Transverse colon (tissue), 4 donors: ENCODE measurements at regions not wholly inside any gene's neighbourhood (a gene's known extent, or its start where the extent isn't known, plus 50 kb on each side); places are given as distances from the start of the nearest gene placed in this dataset.

Source experiments
- DNase-seq: peaks from one replicate; pipeline ENCODE4 v3.0.0-alpha.2; 2019
- H3K27ac ChIP-seq, 4 donors: fragments of 200-600 bp; sonication (generic); 2 replicates each; pipeline ENCODE4 v1.5.1; 2016 to 2018; ENCODE audit warnings: inconsistent platforms in 4 of 4
- H3K27me3 ChIP-seq: fragments of 200-600 bp; sonication (generic); 2 replicates; pipeline ENCODE4 v1.5.1; 2017; ENCODE audit warnings: inconsistent platforms
- H3K36me3 ChIP-seq, 4 donors: fragments of 200-600 bp; sonication (generic); 2 replicates each; pipeline ENCODE4 v1.5.1; 2017 to 2019; ENCODE audit warnings: inconsistent platforms in 4 of 4
- H3K4me1 ChIP-seq, 4 donors: fragments of 200-600 bp; sonication (generic); 2 replicates each; pipeline ENCODE4 v1.5.1; 2017 to 2020; ENCODE audit warnings: inconsistent platforms in 4 of 4
- H3K4me3 ChIP-seq, 4 donors: fragments of 200-600 bp; sonication (generic); 1 replicate in 1 of 4; 2 replicates in 3 of 4; pipeline versions ENCODE4 v1.5.1 to v1.6.1; 2017 to 2019; ENCODE audit warnings: inconsistent platforms in 4 of 4
- H3K9me3 ChIP-seq, 2 donors: fragments of 200-600 bp; sonication (generic); 2 replicates each; pipeline ENCODE4 v1.5.1; 2017 to 2019; ENCODE audit warnings: inconsistent platforms in 2 of 2
- EP300 ChIP-seq: sonication (generic); formaldehyde crosslinking; IDR thresholded peaks from one replicate; pipeline ENCODE4 v1.6.1; 2017; ENCODE audit warnings: antibody characterized with exemption, low read depth
- POLR2A ChIP-seq: fragments of 450-650 bp; IDR thresholded peaks from one replicate; pipeline ENCODE4 v1.6.1; 2016; ENCODE audit warnings: antibody characterized with exemption, mild to moderate bottlenecking, moderate library complexity
- POLR2AphosphoS5 ChIP-seq, 3 donors: sonication (generic); formaldehyde crosslinking; IDR thresholded peaks; one replicate each; pipeline ENCODE4 v1.6.1; 2016; ENCODE audit warnings: antibody characterized with exemption in 3 of 3
- WGBS, 2 donors: methylation state at CpG; one replicate each; pipeline ENCODE4 v1.1.5; 2018; ENCODE audit warnings: low coverage in 1 of 2; 5-methylcytosine and 5-hydroxymethylcytosine counted together
- in situ Hi-C, 4 donors: fragments of 200-750 bp; cut with MboI; loops; one replicate each; pipeline versions ENCODE4 v1.15.0 to v1.15.1; 2017; ENCODE audit warnings: low sequenced_read_pairs in 3 of 4, low pct_ligation_motif_present in 1 of 4, low pct_unique_long_range_greater_than_20kb in 1 of 4
- intact Hi-C: fragments of 100-400 bp; cut with DNase I; formaldehyde crosslinking; loops from one replicate; pipeline ENCODE4 v1.15.1; 2023; ENCODE audit warnings: low total_unique reads
- TF ChIP-seq, protein P1 (sequence below), 5 experiments: fragments of 200-600 bp in 3 of 5; fragments of 450-650 bp in 2 of 5; sonication (generic) in 3 of 5; IDR thresholded peaks; 1 replicate in 2 of 5; 2 replicates in 3 of 5; pipeline ENCODE4 v1.5.1; 2016 to 2017; ENCODE audit warnings: antibody characterized with exemption in 5 of 5, inconsistent platforms in 3 of 5, mild to moderate bottlenecking in 2 of 5, moderate library complexity in 1 of 5

DNA sequence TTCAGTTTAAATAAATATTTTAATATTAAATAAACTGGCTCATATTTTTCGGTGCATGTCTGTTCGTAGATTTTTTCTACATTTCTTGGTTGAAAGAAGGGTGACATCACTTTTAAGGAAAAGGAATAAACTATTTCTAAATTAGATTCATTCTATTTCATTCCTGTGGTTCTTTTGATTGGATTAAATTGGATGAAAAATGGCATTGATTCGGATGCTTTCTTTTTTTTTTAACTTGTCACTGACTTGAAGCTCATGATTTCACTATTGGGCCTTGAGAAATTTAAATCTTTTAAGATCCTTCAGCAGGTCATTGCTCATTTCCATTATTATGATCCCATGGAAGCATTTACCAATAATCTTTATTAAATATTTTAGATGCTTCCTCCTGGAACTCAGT is 113.1 kb upstream of the RASSF8 start:
- Histone ChIP-seq H3K27ac (no peak overlapping the region), H3K9me3 (no peaks in the 10 kb centered on the region), H3K27me3 (no peaks in the 10 kb centered on the region), H3K36me3 (no peaks in the 10 kb centered on the region), H3K4me3 (no peak overlapping the region), H3K4me1 (no peaks in the 10 kb centered on the region)
- DNase-seq = no peak
- in situ Hi-C loops (no loop called here), intact Hi-C loops (no loop called here)
- 54 to 80% methylated on average over 3 of the region's 3 CpGs for WGBS, 2 donors
- TF ChIP-seq POLR2AphosphoS5 (IDR thresholded peaks at IDR 0.05) (no peak), EP300 (no peak), POLR2A (no peak)
- TF ChIP-seq, protein P1, sequence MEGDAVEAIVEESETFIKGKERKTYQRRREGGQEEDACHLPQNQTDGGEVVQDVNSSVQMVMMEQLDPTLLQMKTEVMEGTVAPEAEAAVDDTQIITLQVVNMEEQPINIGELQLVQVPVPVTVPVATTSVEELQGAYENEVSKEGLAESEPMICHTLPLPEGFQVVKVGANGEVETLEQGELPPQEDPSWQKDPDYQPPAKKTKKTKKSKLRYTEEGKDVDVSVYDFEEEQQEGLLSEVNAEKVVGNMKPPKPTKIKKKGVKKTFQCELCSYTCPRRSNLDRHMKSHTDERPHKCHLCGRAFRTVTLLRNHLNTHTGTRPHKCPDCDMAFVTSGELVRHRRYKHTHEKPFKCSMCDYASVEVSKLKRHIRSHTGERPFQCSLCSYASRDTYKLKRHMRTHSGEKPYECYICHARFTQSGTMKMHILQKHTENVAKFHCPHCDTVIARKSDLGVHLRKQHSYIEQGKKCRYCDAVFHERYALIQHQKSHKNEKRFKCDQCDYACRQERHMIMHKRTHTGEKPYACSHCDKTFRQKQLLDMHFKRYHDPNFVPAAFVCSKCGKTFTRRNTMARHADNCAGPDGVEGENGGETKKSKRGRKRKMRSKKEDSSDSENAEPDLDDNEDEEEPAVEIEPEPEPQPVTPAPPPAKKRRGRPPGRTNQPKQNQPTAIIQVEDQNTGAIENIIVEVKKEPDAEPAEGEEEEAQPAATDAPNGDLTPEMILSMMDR (IDR thresholded peaks at IDR 0.05) = no peak

DNA sequence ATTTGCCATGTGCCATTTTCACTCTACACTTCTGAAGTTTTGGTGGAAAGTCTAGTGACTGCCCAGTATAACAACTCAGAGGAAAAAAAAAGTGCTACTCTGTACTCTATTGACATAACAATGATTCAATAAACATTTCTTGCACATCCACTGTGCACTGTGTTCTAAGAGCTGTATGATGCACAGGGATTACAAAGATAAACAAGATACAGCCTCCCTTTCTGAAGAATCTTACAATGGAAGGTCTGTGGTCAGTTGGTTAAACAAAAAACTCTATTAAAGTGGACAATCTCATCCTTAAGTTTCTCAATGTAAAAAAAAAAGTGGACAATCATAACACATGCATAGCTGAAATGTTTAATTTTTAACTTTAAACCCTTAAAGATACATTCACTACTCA is 105.7 kb upstream of the RASSF8 start:
- Histone ChIP-seq H3K27ac (no peak overlapping the region), H3K36me3 (no peaks in the 10 kb centered on the region), H3K9me3 (no peaks in the 10 kb centered on the region), H3K4me1 (no peaks in the 10 kb centered on the region), H3K27me3 (no peaks in the 10 kb centered on the region), H3K4me3 (no peak overlapping the region)
- intact Hi-C loops (no loop called here), in situ Hi-C loops (no loop called here)
- TF ChIP-seq, protein P1 (IDR thresholded peaks at IDR 0.05) = no peak
- TF ChIP-seq POLR2A = no peak
- no peak for TF ChIP-seq EP300
- TF ChIP-seq POLR2AphosphoS5 (IDR thresholded peaks at IDR 0.05) = no peak
- no peak for DNase-seq

DNA sequence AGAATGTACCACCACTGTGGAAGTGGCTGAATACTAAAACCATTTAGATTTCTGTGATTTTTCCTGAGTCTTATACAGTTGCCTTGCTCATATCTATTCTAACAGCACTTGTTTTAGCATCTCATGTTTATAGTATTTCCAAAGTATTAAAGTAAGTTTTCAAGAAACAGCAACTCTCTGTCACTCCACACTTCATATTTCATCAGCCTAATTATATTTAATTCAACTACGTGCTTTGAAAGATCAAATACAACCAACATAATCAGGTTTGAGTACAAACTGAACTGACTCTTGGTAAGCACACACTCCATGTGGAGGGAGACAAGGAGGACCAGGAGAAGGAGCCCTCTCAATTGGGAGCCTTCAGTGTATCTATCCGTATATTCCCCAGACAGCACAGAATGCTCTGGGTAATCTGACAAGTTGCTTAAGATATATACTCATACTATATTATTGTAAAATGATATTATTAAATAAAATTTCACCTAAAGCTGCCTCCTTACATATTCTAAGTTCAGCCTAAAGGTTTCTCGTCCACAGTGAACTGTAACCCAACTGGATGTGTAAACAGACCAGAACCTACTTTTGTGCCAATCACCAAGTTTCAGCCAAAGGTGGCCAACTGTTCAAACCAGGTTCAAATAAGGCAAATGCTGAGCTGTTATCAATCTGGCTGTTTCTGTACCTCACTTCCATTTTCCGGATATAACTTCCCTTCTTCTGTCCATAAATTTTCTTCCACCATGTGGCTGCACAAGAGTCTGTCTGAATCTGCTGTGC is 105.0 kb upstream of the RASSF8 start:
- intact Hi-C loops (no loop called here), in situ Hi-C loops (no loop called here)
- Histone ChIP-seq H3K9me3 (no peaks in the 10 kb centered on the region), H3K4me3 (no peak overlapping the region), H3K4me1 (no peaks in the 10 kb centered on the region), H3K27me3 (no peaks in the 10 kb centered on the region), H3K36me3 (no peaks in the 10 kb centered on the region), H3K27ac (no peak overlapping the region)
- TF ChIP-seq EP300 = no peak
- TF ChIP-seq, protein P1 (IDR thresholded peaks at IDR 0.05) = no peak
- no peak for TF ChIP-seq POLR2AphosphoS5 (IDR thresholded peaks at IDR 0.05)
- TF ChIP-seq POLR2A = no peak
- DNase-seq = no peak
- 56 to 70% methylated on average over 4 of the region's 4 CpGs for WGBS, 2 donors

DNA sequence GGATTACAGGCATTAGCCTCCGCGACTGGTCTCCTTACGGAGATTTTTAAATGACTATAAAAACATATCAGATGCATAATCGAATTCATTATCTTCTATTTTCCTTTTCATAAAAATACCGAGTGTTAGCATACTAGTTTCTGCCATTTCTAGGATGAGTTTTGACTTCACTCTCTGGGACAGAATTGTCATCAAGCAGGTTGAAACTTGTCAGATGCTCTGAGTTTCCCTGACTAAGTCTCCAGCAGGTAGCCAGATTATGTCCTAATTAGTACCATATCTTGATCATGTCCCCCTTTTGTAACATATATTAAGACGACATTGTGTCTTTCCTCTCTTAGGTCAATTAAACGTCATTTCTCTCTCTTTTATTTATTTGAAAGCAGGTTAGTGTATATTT is 103.5 kb upstream of the RASSF8 start:
- Histone ChIP-seq H3K36me3 (no peaks in the 10 kb centered on the region), H3K9me3 (no peaks in the 10 kb centered on the region), H3K4me1 (no peaks in the 10 kb centered on the region), H3K4me3 (no peak overlapping the region), H3K27ac (no peak overlapping the region), H3K27me3 (no peaks in the 10 kb centered on the region)
- TF ChIP-seq POLR2A (no peak), POLR2AphosphoS5 (IDR thresholded peaks at IDR 0.05) (no peak), EP300 (no peak)
- TF ChIP-seq, protein P1 (IDR thresholded peaks at IDR 0.05) = no peak
- in situ Hi-C loops (no loop called here), intact Hi-C loops (no loop called here)
- no peak for DNase-seq
- 81 to 85% methylated on average over 5 to 7 of the region's 7 CpGs for WGBS, 2 donors
